Neural crest cell (in vitro differentiated cells): ENCODE measurements at regions not wholly inside any gene's neighbourhood (a gene's known extent, or its start where the extent isn't known, plus 50 kb on each side); places are given as distances from the start of the nearest gene placed in this dataset.
A peak's percentile ranks its signal among the peaks of the same experiment; 100 is the strongest.

Experiments used
- DNase-seq: peaks from one replicate; pipeline ENCODE4 v3.0.0; 2021; ENCODE audit warnings: low read depth, mixed read lengths, low spot score
- H3K27ac Mint-ChIP-seq: one replicate; pipeline ENCODE4 v1.8.0; 2021; ENCODE audit warnings: mild to moderate bottlenecking, mixed read lengths; ENCODE audit not compliant: unreplicated experiment
- H3K27me3 Mint-ChIP-seq: 2 replicates; pipeline ENCODE4 v1.8.0; 2021; ENCODE audit warnings: low read depth, mild to moderate bottlenecking, mixed read lengths
- H3K36me3 Mint-ChIP-seq: 2 replicates; pipeline ENCODE4 v1.8.0; 2021; ENCODE audit warnings: low read depth, mild to moderate bottlenecking, mixed read lengths
- H3K4me1 Mint-ChIP-seq: 2 replicates; pipeline ENCODE4 v1.8.0; 2021; ENCODE audit warnings: mixed read lengths
- H3K4me3 Mint-ChIP-seq: one replicate; pipeline ENCODE4 v1.8.0; 2021; ENCODE audit warnings: mild to moderate bottlenecking, mixed read lengths
- H3K9me3 Mint-ChIP-seq: 2 replicates; pipeline ENCODE4 v1.8.0; 2021; ENCODE audit warnings: mixed read lengths
- CTCF ChIP-seq: fragments of 200-600 bp; sonication (generic); conservative IDR thresholded peaks from 2 replicates; pipeline ENCODE4 v1.5.0; 2021; ENCODE audit warnings: antibody characterized with exemption, mild to moderate bottlenecking

GRCh38 chr16:51443934-51444333 is 292.9 kb upstream of the SALL1 start:
- no peak for TF ChIP-seq CTCF
- Mint-ChIP-seq H3K9me3 (peaks cover 3% of the 10 kb centered on the region), H3K4me3 (no peak overlapping the region), H3K4me1 (peaks cover 52% of the 10 kb centered on the region), H3K27me3 (no peaks in the 10 kb centered on the region), H3K27ac (no peak overlapping the region), H3K36me3 (no peaks in the 10 kb centered on the region)
- no peak for DNase-seq

- Mint-ChIP-seq H3K27me3 (no peaks in the 10 kb centered on the region), H3K9me3 (no peaks in the 10 kb centered on the region), H3K4me3 (peak overlapping the region; percentile 35), H3K36me3 (no peaks in the 10 kb centered on the region), H3K4me1 (peaks cover 61% of the 10 kb centered on the region), H3K27ac (peak overlapping the region; percentile 76)
- no peak for DNase-seq
- TF ChIP-seq CTCF: no peak
These were observed 291.2 kb upstream of the SALL1 start for GRCh38 chr16:51442141-51442870.

GRCh38 chr16:51440131-51440889 is 289.2 kb upstream of the SALL1 start:
- no peaks in the 10 kb centered on the region for H3K36me3 Mint-ChIP-seq
- TF ChIP-seq CTCF: no peak
- peaks cover 70% of the 10 kb centered on the region for H3K4me1 Mint-ChIP-seq
- no peak for DNase-seq
- H3K4me3 Mint-ChIP-seq: peak overlapping the region; percentile 72
- H3K27me3 Mint-ChIP-seq: no peaks in the 10 kb centered on the region
- peak overlapping the region; percentile 93 for H3K27ac Mint-ChIP-seq
- H3K9me3 Mint-ChIP-seq: no peaks in the 10 kb centered on the region

GRCh38 chr16:51439271-51439670 is 288.2 kb upstream of the SALL1 start:
- Mint-ChIP-seq H3K36me3 (no peaks in the 10 kb centered on the region), H3K27me3 (no peaks in the 10 kb centered on the region), H3K9me3 (no peaks in the 10 kb centered on the region), H3K27ac (peak overlapping the region; percentile 47), H3K4me3 (peak overlapping the region; percentile 25), H3K4me1 (peaks cover 74% of the 10 kb centered on the region)
- no peak for DNase-seq
- TF ChIP-seq CTCF: no peak

GRCh38 chr16:51436742-51437141 is 285.7 kb upstream of the SALL1 start:
- no peak for TF ChIP-seq CTCF
- no peak for DNase-seq
- Mint-ChIP-seq H3K27me3 (no peaks in the 10 kb centered on the region), H3K36me3 (no peaks in the 10 kb centered on the region), H3K27ac (no peak overlapping the region), H3K4me1 (peaks cover 61% of the 10 kb centered on the region), H3K9me3 (no peaks in the 10 kb centered on the region), H3K4me3 (no peak overlapping the region)
